K562 (cell line): ENCODE measurements at regions not wholly inside any gene's neighbourhood (a gene's known extent, or its start where the extent isn't known, plus 50 kb on each side); places are given as distances from the start of the nearest gene placed in this dataset.

Experiments
- CBX3 ChIP-seq, 2 experiments: IDR thresholded peaks; 1 replicate in 1 of 2; 2 replicates in 1 of 2; pipeline ENCODE4 v1.6.1; 2012; ENCODE audit warnings: inconsistent platforms in 2 of 2, low read length in 2 of 2, borderline replicate concordance in 1 of 2, control low read depth in 1 of 2
- CTCF ChIP-seq, 3 experiments: IDR thresholded peaks in 2 of 3; conservative IDR thresholded peaks in 1 of 3; 2 replicates each; pipeline ENCODE4 v1.5.1; 2011 to 2012; ENCODE audit warnings: low read length in 3 of 3, mild to moderate bottlenecking in 3 of 3, control low read depth in 2 of 3, improper control_type of control experiment in 1 of 3, inconsistent platforms in 1 of 3, low read depth in 1 of 3, mixed read lengths in 1 of 3, moderate library complexity in 1 of 3; ENCODE audit not compliant: insufficient read depth in 2 of 3
- DDX20 ChIP-seq: fragments of 450-650 bp; IDR thresholded peaks from 2 replicates; pipeline ENCODE4 v1.6.1; 2016; ENCODE audit warnings: missing genetic modification characterization, low read depth, mild to moderate bottlenecking, missing compliant biosample characterization, moderate library complexity
- FOXM1 ChIP-seq, 2 experiments: fragments of 450-650 bp in 1 of 2; sonication (generic) in 1 of 2; formaldehyde crosslinking in 1 of 2; IDR thresholded peaks; 2 replicates each; pipeline versions ENCODE4 v1.6.1 to v1.9.0; 2017 to 2022; ENCODE audit warnings: low read depth in 2 of 2, mild to moderate bottlenecking in 2 of 2, missing genetic modification reagents in 1 of 2, moderate library complexity in 1 of 2
- JUN ChIP-seq, 2 experiments: sonication (generic) in 1 of 2; formaldehyde crosslinking in 1 of 2; IDR thresholded peaks; 2 replicates each; pipeline versions ENCODE4 v1.6.1 to v1.8.0; 2012 to 2022; ENCODE audit warnings: borderline replicate concordance in 2 of 2, mild to moderate bottlenecking in 2 of 2, improper control_type of control experiment in 1 of 2, low read depth in 1 of 2, low read length in 1 of 2, missing genetic modification reagents in 1 of 2
- KAT7 ChIP-seq: sonication (generic); formaldehyde crosslinking; IDR thresholded peaks from 2 replicates; pipeline ENCODE4 v1.8.0; 2022; ENCODE audit warnings: missing genetic modification reagents, mild to moderate bottlenecking, borderline replicate concordance
- STAT6 ChIP-seq: sonication (generic); formaldehyde crosslinking; IDR thresholded peaks from 2 replicates; pipeline ENCODE4 v1.8.1; 2023; ENCODE audit warnings: mild to moderate bottlenecking, missing genetic modification reagents
- ZFP91 ChIP-seq: sonication (generic); formaldehyde crosslinking; IDR thresholded peaks from 2 replicates; pipeline ENCODE4 v1.8.0; 2022; ENCODE audit warnings: mild to moderate bottlenecking, missing genetic modification reagents
- ZNF77 ChIP-seq: fragments of 250-450 bp; sonication (Bioruptor Pico); IDR thresholded peaks from 2 replicates; pipeline ENCODE4 v1.5.0; 2020
- TF ChIP-seq, protein P1 (sequence below): sonication (generic); formaldehyde crosslinking; IDR thresholded peaks from 2 replicates; pipeline ENCODE4 v1.8.0; 2022; ENCODE audit warnings: missing genetic modification reagents, mild to moderate bottlenecking, moderate library complexity, borderline replicate concordance

- no peak for TF ChIP-seq STAT6
- no peak for TF ChIP-seq FOXM1 (IDR thresholded peaks at IDR 0.05; ENCODE audit: low read depth)
- no peak for TF ChIP-seq FOXM1 (CRISPR knock-in tag; IDR thresholded peaks at IDR 0.05; ENCODE audit: low read depth)
- no peak for TF ChIP-seq ZFP91 (CRISPR knock-in tag)
- TF ChIP-seq CTCF (IDR thresholded peaks at IDR 0.05 in 2 of 3, conservative IDR thresholded peaks at IDR 0.05 in 1 of 3; ENCODE audit: insufficient read depth in 2 of 3, low read depth in 1 of 3, low read length in 3 of 3): no peak
- TF ChIP-seq, protein P1, sequence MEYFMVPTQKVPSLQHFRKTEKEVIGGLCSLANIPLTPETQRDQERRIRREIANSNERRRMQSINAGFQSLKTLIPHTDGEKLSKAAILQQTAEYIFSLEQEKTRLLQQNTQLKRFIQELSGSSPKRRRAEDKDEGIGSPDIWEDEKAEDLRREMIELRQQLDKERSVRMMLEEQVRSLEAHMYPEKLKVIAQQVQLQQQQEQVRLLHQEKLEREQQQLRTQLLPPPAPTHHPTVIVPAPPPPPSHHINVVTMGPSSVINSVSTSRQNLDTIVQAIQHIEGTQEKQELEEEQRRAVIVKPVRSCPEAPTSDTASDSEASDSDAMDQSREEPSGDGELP (CRISPR knock-in tag): no peak
- TF ChIP-seq CBX3 (IDR thresholded peaks at IDR 0.05; ENCODE audit: borderline replicate concordance in 1 of 2, low read length in 2 of 2): no peak
- no peak for TF ChIP-seq DDX20 (tag)
- TF ChIP-seq JUN (IDR thresholded peaks at IDR 0.05; ENCODE audit: borderline replicate concordance, low read depth, low read length): no peak
- TF ChIP-seq JUN (CRISPR knock-in tag; IDR thresholded peaks at IDR 0.05; ENCODE audit: borderline replicate concordance): no peak
- TF ChIP-seq KAT7 (CRISPR knock-in tag): no peak
- no peak for TF ChIP-seq ZNF77 (CRISPR knock-in tag)
Measured at GRCh38 chr11:103668859-103669258, 367.6 kb upstream of the DDI1 start.
